ENCODE measurements at regions not wholly inside any gene's neighbourhood (a gene's known extent, or its start where the extent isn't known, plus 50 kb on each side); places are given as distances from the start of the nearest gene placed in this dataset.

GRCh38 chr4:31290836-31291235 is 570.7 kb downstream of the PCDH7 start:
- H3K9me2 ChIP-seq (ENCODE audit: insufficient read depth, low read length), result no peaks in the 10 kb centered on the region
- TF ChIP-seq CTCF (conservative IDR thresholded peaks at IDR 0.05; ENCODE audit: low read length) (no peak), EZH2phosphoT487 (IDR thresholded peaks at IDR 0.05; ENCODE audit: borderline replicate concordance, low read depth, low read length) (no peak)
- H3K4me1 ChIP-seq (ENCODE audit: insufficient read depth, low read length, poor library complexity, severe bottlenecking), result peaks cover 30% of the 10 kb centered on the region
- peak overlapping the region; percentile 81 for H3K27ac ChIP-seq (ENCODE audit: low read depth, low read length, poor library complexity, severe bottlenecking)
- H3K9me3 ChIP-seq (ENCODE audit: low read length), result peaks cover 14% of the 10 kb centered on the region
- no peaks in the 10 kb centered on the region for H3K79me2 ChIP-seq (ENCODE audit: insufficient read depth, low read depth, low read length)
- H3K4me3 ChIP-seq (ENCODE audit: low read depth, low read length, poor library complexity, severe bottlenecking), result peak overlapping the region; percentile 58
- POLR2A ChIA-PET, result no interaction called here
- no TSS peak for BruUV-seq (replicated peaks)
- CTCF ChIA-PET (ENCODE audit: unreplicated experiment), result no interaction called here
- intact Hi-C loops (cut with micrococcal nuclease; ENCODE audit: unreplicated experiment), result no loop called here
- H2AFZ ChIP-seq (ENCODE audit: low read length), result peak overlapping the region; percentile 95
- H3K36me3 ChIP-seq (ENCODE audit: insufficient read depth, low read length), result peaks cover 10% of the 10 kb centered on the region; the same call in 1 of the 2 replicates
- no peaks in the 10 kb centered on the region for H4K20me1 ChIP-seq (ENCODE audit: insufficient read depth, low read length)
- peak overlapping the region; percentile 65 for H3K4me2 ChIP-seq (ENCODE audit: low read length)
- DNase-seq (ENCODE audit: low spot score), result peak; percentile 53

GRCh38 chr4:31291238-31291637 is 571.1 kb downstream of the PCDH7 start:
- Histone ChIP-seq H3K4me1 (ENCODE audit: insufficient read depth, low read length, poor library complexity, severe bottlenecking) (peaks cover 30% of the 10 kb centered on the region), H3K36me3 (ENCODE audit: insufficient read depth, low read length) (peaks cover 10% of the 10 kb centered on the region; the same call in 1 of the 2 replicates), H4K20me1 (ENCODE audit: insufficient read depth, low read length) (no peaks in the 10 kb centered on the region), H2AFZ (ENCODE audit: low read length) (peak overlapping the region; percentile 95), H3K79me2 (ENCODE audit: insufficient read depth, low read depth, low read length) (no peaks in the 10 kb centered on the region), H3K4me2 (ENCODE audit: low read length) (peak overlapping the region; percentile 65), H3K27ac (ENCODE audit: low read depth, low read length, poor library complexity, severe bottlenecking) (peak overlapping the region; percentile 81), H3K9me2 (ENCODE audit: insufficient read depth, low read length) (no peaks in the 10 kb centered on the region), H3K9me3 (ENCODE audit: low read length) (peaks cover 14% of the 10 kb centered on the region), H3K4me3 (ENCODE audit: low read depth, low read length, poor library complexity, severe bottlenecking) (peak overlapping the region; percentile 58)
- ChIA-PET CTCF (ENCODE audit: unreplicated experiment) (no interaction called here), POLR2A (no interaction called here)
- BruUV-seq (replicated peaks), result no TSS peak
- TF ChIP-seq EZH2phosphoT487 (IDR thresholded peaks at IDR 0.05; ENCODE audit: borderline replicate concordance, low read depth, low read length) (no peak), CTCF (conservative IDR thresholded peaks at IDR 0.05; ENCODE audit: low read length) (no peak)
- intact Hi-C loops (cut with micrococcal nuclease; ENCODE audit: unreplicated experiment), result no loop called here
- DNase-seq (ENCODE audit: low spot score), result peak; percentile 77

GRCh38 chr4:31294655-31295480 is 574.7 kb downstream of the PCDH7 start:
- H2AFZ ChIP-seq (ENCODE audit: low read length), result no peak overlapping the region
- H3K9me2 ChIP-seq (ENCODE audit: insufficient read depth, low read length), result no peaks in the 10 kb centered on the region
- TF ChIP-seq CTCF (conservative IDR thresholded peaks at IDR 0.05; ENCODE audit: low read length), result no peak
- TF ChIP-seq EZH2phosphoT487 (IDR thresholded peaks at IDR 0.05; ENCODE audit: borderline replicate concordance, low read depth, low read length), result no peak
- ChIA-PET CTCF (ENCODE audit: unreplicated experiment) (no interaction called here), POLR2A (no interaction called here)
- DNase-seq (ENCODE audit: low spot score), result no peak
- intact Hi-C loops (cut with micrococcal nuclease; ENCODE audit: unreplicated experiment), result no loop called here
- no peak overlapping the region for H3K4me3 ChIP-seq (ENCODE audit: low read depth, low read length, poor library complexity, severe bottlenecking)
- H3K9me3 ChIP-seq (ENCODE audit: low read length), result peaks cover 12% of the 10 kb centered on the region
- BruUV-seq (replicated peaks), result no TSS peak
- no peak overlapping the region for H3K4me2 ChIP-seq (ENCODE audit: low read length)
- H3K27ac ChIP-seq (ENCODE audit: low read depth, low read length, poor library complexity, severe bottlenecking), result no peak overlapping the region
- H4K20me1 ChIP-seq (ENCODE audit: insufficient read depth, low read length), result no peaks in the 10 kb centered on the region
- peaks cover 8% of the 10 kb centered on the region; the same call in 1 of the 2 replicates for H3K36me3 ChIP-seq (ENCODE audit: insufficient read depth, low read length)
- peaks cover 30% of the 10 kb centered on the region for H3K4me1 ChIP-seq (ENCODE audit: insufficient read depth, low read length, poor library complexity, severe bottlenecking)
- H3K79me2 ChIP-seq (ENCODE audit: insufficient read depth, low read depth, low read length), result no peaks in the 10 kb centered on the region
